ENCODE measurements at regions not wholly inside any gene's neighbourhood (a gene's known extent, or its start where the extent isn't known, plus 50 kb on each side); places are given as distances from the start of the nearest gene placed in this dataset.

DNA sequence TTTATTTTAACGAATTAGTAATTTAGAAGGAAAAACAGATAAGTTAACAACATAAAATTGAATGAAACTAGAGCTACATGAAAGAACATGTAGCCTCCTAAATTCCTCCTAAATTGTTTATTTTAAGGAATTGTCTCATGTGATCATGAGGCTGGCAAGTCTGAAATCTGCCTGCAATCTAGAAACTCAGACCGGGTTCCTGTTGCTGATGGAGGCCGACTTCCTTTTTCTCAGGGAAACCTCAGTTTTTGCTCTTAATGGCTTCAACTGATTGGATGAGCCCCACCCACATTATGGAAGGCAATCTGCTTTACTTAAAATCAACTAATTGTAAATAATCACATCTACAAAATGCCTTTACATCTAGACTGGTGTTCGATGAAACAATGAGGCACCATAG is 205.0 kb upstream of the ADRA1D start:
- H3K4me2 ChIP-seq (ENCODE audit: control insufficient read depth, insufficient read depth) = no peak overlapping the region
- no peaks in the 10 kb centered on the region for H3K27me3 ChIP-seq (replicated peaks in 1 of 2; ENCODE audit: control insufficient read depth in 2 of 2, insufficient read depth in 2 of 2, low read length in 1 of 2)
- CTCF ChIA-PET = no interaction called here
- RAD21 ChIA-PET (ENCODE audit: unreplicated experiment) = no interaction called here
- DNase-seq (ENCODE audit: low read depth, low spot score) = no peak
- no peaks in the 10 kb centered on the region for H3K4me1 ChIP-seq (ENCODE audit: control insufficient read depth, insufficient read depth, low read length)
- H3K9ac ChIP-seq (ENCODE audit: control insufficient read depth, insufficient read depth, low read length) = no peak overlapping the region
- no peak overlapping the region for H3K4me3 ChIP-seq
- intact Hi-C loops (cut with micrococcal nuclease; ENCODE audit: unreplicated experiment) = no loop called here
- H2AFZ ChIP-seq (ENCODE audit: control insufficient read depth, low read depth, low read length) = no peak overlapping the region
- no peak overlapping the region for H3K27ac ChIP-seq (ENCODE audit: control insufficient read depth, insufficient read depth)
- FAIRE-seq = no peak
- POLR2A ChIA-PET = no interaction called here
- H3K36me3 ChIP-seq (ENCODE audit: control insufficient read depth in 2 of 2, insufficient read depth in 2 of 2, low read length in 1 of 2) = no peaks in the 10 kb centered on the region
- no peaks in the 10 kb centered on the region for H4K20me1 ChIP-seq (ENCODE audit: control insufficient read depth, insufficient read depth)
- in situ Hi-C loops (cut with MboI) = no loop called here
- BruUV-seq (replicated peaks) = no TSS peak
- TF ChIP-seq GATAD2B (conservative IDR thresholded peaks at IDR 0.05; ENCODE audit: low read depth) = no peak
- no peak for TF ChIP-seq MXI1 (IDR thresholded peaks at IDR 0.05; ENCODE audit: low read depth, low read length)
- no peak for TF ChIP-seq RFX5 (IDR thresholded peaks at IDR 0.05; ENCODE audit: low read depth, low read length)
- no peak for TF ChIP-seq TARDBP (IDR thresholded peaks at IDR 0.05; ENCODE audit: borderline replicate concordance)
- no peak for TF ChIP-seq MTA3 (IDR thresholded peaks at IDR 0.05; ENCODE audit: borderline replicate concordance, low read length)
- no peak for TF ChIP-seq SMAD1 (IDR thresholded peaks at IDR 0.05; ENCODE audit: low read depth, partially characterized antibody)
- TF ChIP-seq NFXL1 (IDR thresholded peaks at IDR 0.05; ENCODE audit: borderline replicate concordance) = no peak
- TF ChIP-seq, protein P1, sequence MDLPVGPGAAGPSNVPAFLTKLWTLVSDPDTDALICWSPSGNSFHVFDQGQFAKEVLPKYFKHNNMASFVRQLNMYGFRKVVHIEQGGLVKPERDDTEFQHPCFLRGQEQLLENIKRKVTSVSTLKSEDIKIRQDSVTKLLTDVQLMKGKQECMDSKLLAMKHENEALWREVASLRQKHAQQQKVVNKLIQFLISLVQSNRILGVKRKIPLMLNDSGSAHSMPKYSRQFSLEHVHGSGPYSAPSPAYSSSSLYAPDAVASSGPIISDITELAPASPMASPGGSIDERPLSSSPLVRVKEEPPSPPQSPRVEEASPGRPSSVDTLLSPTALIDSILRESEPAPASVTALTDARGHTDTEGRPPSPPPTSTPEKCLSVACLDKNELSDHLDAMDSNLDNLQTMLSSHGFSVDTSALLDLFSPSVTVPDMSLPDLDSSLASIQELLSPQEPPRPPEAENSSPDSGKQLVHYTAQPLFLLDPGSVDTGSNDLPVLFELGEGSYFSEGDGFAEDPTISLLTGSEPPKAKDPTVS (IDR thresholded peaks at IDR 0.05; ENCODE audit: low read depth, low read length) = no peak
- no peak for TF ChIP-seq SRF (IDR thresholded peaks at IDR 0.05; ENCODE audit: low read depth in 2 of 2, low read length in 2 of 2)
- no peak for TF ChIP-seq CBFB (IDR thresholded peaks at IDR 0.05; ENCODE audit: low read depth)
- no peak for TF ChIP-seq FOXK2 (IDR thresholded peaks at IDR 0.05)
- TF ChIP-seq NFIC (IDR thresholded peaks at IDR 0.05; ENCODE audit: low read depth, low read length) = no peak
- no peaks in the 10 kb centered on the region for H3K9me3 ChIP-seq (replicated peaks; ENCODE audit: control insufficient read depth, insufficient read depth, low read length)
- ATAC-seq = no peak
- no peaks in the 10 kb centered on the region for H3K79me2 ChIP-seq (ENCODE audit: control insufficient read depth, insufficient read depth, low read length)
- WGBS (ENCODE audit: insufficient coverage, insufficient replicate concordance, low lambda C conversion rate, missing lambda C conversion rate) = 44% methylated on average over 4 of the region's 4 CpGs
- SMC1A ChIA-PET (ENCODE audit: uncharacterized antibody, unreplicated experiment) = no interaction called here

Measured in GM12878 (cell line).